ENCODE measurements at regions not wholly inside any gene's neighbourhood (a gene's known extent, or its start where the extent isn't known, plus 50 kb on each side); places are given as distances from the start of the nearest gene placed in this dataset.

DNA sequence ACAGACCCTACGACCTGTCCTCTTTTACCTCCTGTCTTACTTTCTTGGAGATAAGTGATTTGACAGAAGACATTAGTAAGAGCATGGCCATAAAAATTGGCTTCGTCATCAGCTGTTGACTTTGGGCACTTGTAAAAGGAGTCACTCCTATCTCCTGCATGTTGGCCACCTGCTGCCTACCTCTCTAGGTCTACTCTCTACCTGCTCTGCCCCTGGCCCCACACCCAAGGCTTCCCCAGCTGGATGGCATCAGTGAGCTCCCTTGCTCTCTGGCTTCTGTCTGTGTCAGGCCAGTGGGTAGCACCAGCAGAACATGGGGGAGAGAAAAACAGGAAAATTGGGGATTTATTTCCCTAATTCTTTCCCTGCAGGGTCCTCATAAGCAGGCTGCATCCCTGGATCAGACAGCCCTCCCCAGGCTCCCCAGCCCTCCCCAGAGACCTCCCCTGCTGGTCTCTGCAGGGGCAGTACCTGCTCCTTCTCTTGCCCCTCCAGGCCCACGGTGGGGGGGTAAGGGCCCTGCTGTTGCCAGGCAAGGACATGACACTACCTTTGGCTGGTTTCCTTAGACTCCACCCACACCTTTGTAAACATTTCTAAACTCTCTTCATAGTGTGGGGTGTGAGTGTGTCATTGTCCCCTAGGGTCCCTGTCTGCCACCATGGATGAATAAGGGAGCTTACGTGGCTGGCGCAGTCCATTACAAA lies 157.0 kb upstream of the NECTIN1 start:
- no peak overlapping the region for H3K27ac ChIP-seq
- no peaks in the 10 kb centered on the region for H3K27me3 ChIP-seq
- intact Hi-C loops (cut with DNase I), result no loop called here
- ATAC-seq (no peak), DNase-seq (no peak)
- WGBS, 2 donors, result 73 to 74% methylated on average over 5 of the region's 5 CpGs
- TF ChIP-seq, protein P1, sequence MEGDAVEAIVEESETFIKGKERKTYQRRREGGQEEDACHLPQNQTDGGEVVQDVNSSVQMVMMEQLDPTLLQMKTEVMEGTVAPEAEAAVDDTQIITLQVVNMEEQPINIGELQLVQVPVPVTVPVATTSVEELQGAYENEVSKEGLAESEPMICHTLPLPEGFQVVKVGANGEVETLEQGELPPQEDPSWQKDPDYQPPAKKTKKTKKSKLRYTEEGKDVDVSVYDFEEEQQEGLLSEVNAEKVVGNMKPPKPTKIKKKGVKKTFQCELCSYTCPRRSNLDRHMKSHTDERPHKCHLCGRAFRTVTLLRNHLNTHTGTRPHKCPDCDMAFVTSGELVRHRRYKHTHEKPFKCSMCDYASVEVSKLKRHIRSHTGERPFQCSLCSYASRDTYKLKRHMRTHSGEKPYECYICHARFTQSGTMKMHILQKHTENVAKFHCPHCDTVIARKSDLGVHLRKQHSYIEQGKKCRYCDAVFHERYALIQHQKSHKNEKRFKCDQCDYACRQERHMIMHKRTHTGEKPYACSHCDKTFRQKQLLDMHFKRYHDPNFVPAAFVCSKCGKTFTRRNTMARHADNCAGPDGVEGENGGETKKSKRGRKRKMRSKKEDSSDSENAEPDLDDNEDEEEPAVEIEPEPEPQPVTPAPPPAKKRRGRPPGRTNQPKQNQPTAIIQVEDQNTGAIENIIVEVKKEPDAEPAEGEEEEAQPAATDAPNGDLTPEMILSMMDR (IDR thresholded peaks at IDR 0.05), result no peak
- no peak for TF ChIP-seq POLR2A (IDR thresholded peaks at IDR 0.05)
- H3K9me3 ChIP-seq, result no peaks in the 10 kb centered on the region
- H3K36me3 ChIP-seq (replicated peaks in 1 of 2; ENCODE audit: insufficient read depth in 1 of 2, low read depth in 2 of 2), result no peaks in the 10 kb centered on the region
- H3K4me1 ChIP-seq, result no peaks in the 10 kb centered on the region
- H3K4me3 ChIP-seq, result no peak overlapping the region

- DNase-seq (no peak), ATAC-seq (no peak)
- Histone ChIP-seq H3K36me3 (replicated peaks in 1 of 2; ENCODE audit: insufficient read depth in 1 of 2, low read depth in 2 of 2) (no peaks in the 10 kb centered on the region), H3K4me3 (no peak overlapping the region), H3K9me3 (no peaks in the 10 kb centered on the region), H3K27ac (no peak overlapping the region), H3K27me3 (no peaks in the 10 kb centered on the region), H3K4me1 (no peaks in the 10 kb centered on the region)
- WGBS, 2 donors, result 66 to 75% methylated on average over 5 of the region's 5 CpGs
- no peak for TF ChIP-seq POLR2A (IDR thresholded peaks at IDR 0.05)
- TF ChIP-seq, protein P1 (IDR thresholded peaks at IDR 0.05), result no peak
- intact Hi-C loops (cut with DNase I), result no loop called here
Observed at GRCh38 chr11:119885067-119885466, 156.1 kb upstream of the NECTIN1 start.

DNA sequence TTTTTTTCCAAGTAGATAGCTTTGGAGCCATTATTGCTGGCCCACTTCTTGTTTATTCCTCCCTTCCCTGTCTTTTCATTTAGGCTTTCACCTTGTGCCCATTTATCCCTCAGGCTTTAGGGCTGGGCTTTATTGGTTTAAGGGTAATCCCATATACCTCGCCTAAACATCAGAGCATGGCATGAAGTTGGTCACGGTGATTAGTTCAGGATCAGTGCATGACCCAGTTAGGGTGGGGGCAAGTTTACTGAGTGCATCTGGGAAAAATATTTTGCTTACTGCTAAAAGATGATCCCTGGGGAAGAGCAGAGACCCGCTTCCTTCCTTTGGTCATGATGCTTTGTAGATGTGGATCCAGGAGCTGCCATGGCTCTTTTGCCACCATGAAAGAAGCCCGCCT lies 153.3 kb upstream of the NECTIN1 start:
- Histone ChIP-seq H3K27ac (no peak overlapping the region), H3K27me3 (no peaks in the 10 kb centered on the region), H3K36me3 (replicated peaks in 1 of 2; ENCODE audit: insufficient read depth in 1 of 2, low read depth in 2 of 2) (no peaks in the 10 kb centered on the region), H3K4me1 (no peaks in the 10 kb centered on the region), H3K4me3 (no peak overlapping the region), H3K9me3 (no peaks in the 10 kb centered on the region)
- TF ChIP-seq POLR2A (IDR thresholded peaks at IDR 0.05), result no peak
- TF ChIP-seq, protein P1 (IDR thresholded peaks at IDR 0.05), result no peak
- intact Hi-C loops (cut with DNase I), result no loop called here
- WGBS, 2 donors, result 88 to 99% methylated on average over 4 of the region's 4 CpGs
- ATAC-seq (no peak), DNase-seq (no peak)

DNA sequence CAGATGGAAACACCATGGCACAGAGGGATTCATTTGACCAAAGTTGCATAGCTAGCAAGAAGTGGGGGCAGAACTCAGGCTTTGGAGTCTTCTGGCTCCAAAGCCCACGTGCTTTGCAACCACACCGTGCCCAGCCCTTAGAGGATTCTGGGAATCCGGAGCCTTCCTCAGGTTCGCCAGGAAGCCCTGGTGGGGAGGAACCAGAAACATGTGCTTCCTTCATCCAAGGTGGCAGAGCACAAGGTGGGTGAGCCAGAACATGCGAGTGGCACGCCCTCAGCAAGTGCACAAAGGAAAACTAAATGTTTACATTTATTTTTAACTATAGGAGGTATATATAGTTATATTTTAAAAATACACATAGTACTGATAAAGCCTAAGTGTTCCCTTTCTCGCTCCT lies 151.9 kb upstream of the NECTIN1 start:
- intact Hi-C loops (cut with DNase I), result no loop called here
- Histone ChIP-seq H3K9me3 (no peaks in the 10 kb centered on the region), H3K4me1 (no peaks in the 10 kb centered on the region), H3K4me3 (no peak overlapping the region), H3K36me3 (replicated peaks in 1 of 2; ENCODE audit: insufficient read depth in 1 of 2, low read depth in 2 of 2) (no peaks in the 10 kb centered on the region), H3K27me3 (no peaks in the 10 kb centered on the region), H3K27ac (no peak overlapping the region)
- ATAC-seq, result no peak
- WGBS, 2 donors, result 60 to 65% methylated on average over 7 of the region's 7 CpGs
- no peak for TF ChIP-seq POLR2A (IDR thresholded peaks at IDR 0.05)
- TF ChIP-seq, protein P1 (IDR thresholded peaks at IDR 0.05), result no peak
- no peak for DNase-seq

- no peaks in the 10 kb centered on the region for H3K9me3 ChIP-seq
- no peaks in the 10 kb centered on the region for H3K4me1 ChIP-seq
- WGBS, 2 donors, result 57 to 74% methylated on average over 4 of the region's 4 CpGs
- H3K27ac ChIP-seq, result no peak overlapping the region
- DNase-seq (no peak), ATAC-seq (no peak)
- H3K4me3 ChIP-seq, result no peak overlapping the region
- H3K36me3 ChIP-seq (replicated peaks in 1 of 2; ENCODE audit: insufficient read depth in 1 of 2, low read depth in 2 of 2), result no peaks in the 10 kb centered on the region
- H3K27me3 ChIP-seq, result no peaks in the 10 kb centered on the region
- TF ChIP-seq, protein P1 (IDR thresholded peaks at IDR 0.05), result no peak
- TF ChIP-seq POLR2A (IDR thresholded peaks at IDR 0.05), result no peak
- intact Hi-C loops (cut with DNase I), result no loop called here
Observed at GRCh38 chr11:119880143-119880542, 151.1 kb upstream of the NECTIN1 start.
